H1 (cell line): ENCODE measurements at regions not wholly inside any gene's neighbourhood (a gene's known extent, or its start where the extent isn't known, plus 50 kb on each side); places are given as distances from the start of the nearest gene placed in this dataset.

Experiments used
- CTCF ChIA-PET: fragments of 300-600 bp; sonication (Branson Sonifier 250); formaldehyde crosslinking; loops from one replicate; lab custom pipeline; 2021; ENCODE audit not compliant: partially characterized antibody; lab: Charles Lee
- POLR2A ChIA-PET: fragments of 300-600 bp; sonication (Branson Sonifier 250); formaldehyde crosslinking; loops from one replicate; lab custom pipeline; 2021; ENCODE audit warnings: inconsistent platforms; ENCODE audit not compliant: partially characterized antibody; lab: Charles Lee
- DNase-seq, 2 experiments: peaks; one replicate each; pipeline versions ENCODE4 v3.0.0 to v3.0.0-alpha.2; 2010 to 2022; ENCODE audit warnings: low spot score in 2 of 2, low read depth in 1 of 2, mixed read lengths in 1 of 2
- FAIRE-seq: peaks from 2 replicates; lab custom pipeline; 2011; peaks lifted over from hg19 to GRCh38; lab: Jason Lieb, UNC
- H2AFZ ChIP-seq: 2 replicates; pipeline ENCODE4 v1.8.1; 2012; ENCODE audit warnings: low read length, inconsistent platforms
- H2AK5ac ChIP-seq: 2 replicates; pipeline ENCODE4 v1.6.1; 2013; ENCODE audit warnings: low read depth, low read length
- H2BK120ac ChIP-seq: replicated peaks from 2 replicates; pipeline ENCODE3; 2013; ENCODE audit warnings: low read depth, low read length, inconsistent platforms
- H2BK12ac ChIP-seq: 2 replicates; pipeline ENCODE4 v1.6.1; 2013; ENCODE audit warnings: low read depth, low read length
- H2BK15ac ChIP-seq: 2 replicates; pipeline ENCODE4 v1.6.1; 2013; ENCODE audit warnings: low read length
- H2BK20ac ChIP-seq: 2 replicates; pipeline ENCODE4 v1.6.1; 2013; ENCODE audit warnings: low read length
- H2BK5ac ChIP-seq: 2 replicates; pipeline ENCODE4 v1.6.1; 2013; ENCODE audit warnings: low read depth, low read length
- H3K14ac ChIP-seq: 2 replicates; pipeline ENCODE4 v1.6.1; 2013; ENCODE audit warnings: inconsistent platforms; ENCODE audit not compliant: insufficient read length
- H3K18ac ChIP-seq: 2 replicates; pipeline ENCODE4 v1.6.1; 2013; ENCODE audit warnings: low read length; ENCODE audit errors: extremely low read depth
- H3K23ac ChIP-seq: 2 replicates; pipeline ENCODE4 v1.6.1; 2013; ENCODE audit warnings: inconsistent platforms; ENCODE audit not compliant: insufficient read length
- H3K23me2 ChIP-seq: 2 replicates; pipeline ENCODE4 v1.6.1; 2013; ENCODE audit warnings: low read depth, low read length
- H3K27ac ChIP-seq: 2 replicates; pipeline ENCODE4 v1.6.1; 2011; ENCODE audit warnings: low read depth, low read length, inconsistent platforms
- H3K27me3 ChIP-seq, 4 experiments: replicated peaks in 1 of 4; 1 replicate in 1 of 4; 2 replicates in 3 of 4; pipeline versions ENCODE4 v1.6.1 to v1.8.1; 2011 to 2013; ENCODE audit warnings: low read length in 3 of 4, mild to moderate bottlenecking in 3 of 4, inconsistent platforms in 2 of 4, mixed read lengths in 2 of 4, moderate library complexity in 1 of 4; ENCODE audit not compliant: control insufficient read depth in 3 of 4, insufficient read depth in 3 of 4; ENCODE audit errors: extremely low read depth in 1 of 4
- H3K36me3 ChIP-seq, 4 experiments: 2 replicates each; pipeline versions ENCODE4 v1.6.1 to v1.8.1; 2011 to 2013; ENCODE audit warnings: mild to moderate bottlenecking in 4 of 4, low read length in 3 of 4, moderate library complexity in 2 of 4, control low read depth in 1 of 4, inconsistent platforms in 1 of 4; ENCODE audit not compliant: insufficient read depth in 4 of 4, control insufficient read depth in 2 of 4
- H3K4ac ChIP-seq: replicated peaks from 2 replicates; pipeline ENCODE3; 2013; ENCODE audit warnings: low read length, low read depth, mixed read lengths, inconsistent platforms; ENCODE audit not compliant: insufficient read length
- H3K4me1 ChIP-seq, 4 experiments: replicated peaks in 1 of 4; 1 replicate in 1 of 4; 2 replicates in 3 of 4; pipeline versions ENCODE4 v1.6.1 to v1.8.1; 2011 to 2013; ENCODE audit warnings: low read length in 3 of 4, inconsistent platforms in 2 of 4, mixed read lengths in 1 of 4; ENCODE audit not compliant: insufficient read depth in 4 of 4, control insufficient read depth in 3 of 4
- H3K4me2 ChIP-seq, 2 experiments: 2 replicates each; pipeline versions ENCODE4 v1.6.1 to v1.8.1; 2011 to 2013; ENCODE audit warnings: low read depth in 2 of 2, low read length in 2 of 2, control low read depth in 1 of 2, inconsistent platforms in 1 of 2, mild to moderate bottlenecking in 1 of 2; ENCODE audit not compliant: insufficient read depth in 1 of 2
- H3K4me3 ChIP-seq, 4 experiments: fragments of 200-600, 300-600 bp in 1 of 4; sonication (generic), shearing (Covaris generic), sonication (Bioruptor Twin) in 1 of 4; 2 replicates each; pipeline versions ENCODE4 v1.5.1 to v1.8.1; 2011 to 2016; ENCODE audit warnings: low read length in 4 of 4, low read depth in 3 of 4, control low read depth in 2 of 4, inconsistent platforms in 2 of 4, mild to moderate bottlenecking in 2 of 4, mixed read lengths in 1 of 4, moderate library complexity in 1 of 4; ENCODE audit not compliant: insufficient read depth in 2 of 4; ENCODE audit errors: extremely low read depth in 1 of 4
- H3K56ac ChIP-seq: replicated peaks from 2 replicates; pipeline ENCODE3; 2013; ENCODE audit warnings: low read depth, mild to moderate bottlenecking, mixed read lengths, low read length, inconsistent platforms; ENCODE audit not compliant: insufficient read length
- H3K79me1 ChIP-seq: 2 replicates; pipeline ENCODE4 v1.6.1; 2013; ENCODE audit warnings: low read depth, low read length, control low read depth
- H3K79me2 ChIP-seq, 2 experiments: 2 replicates each; pipeline versions ENCODE4 v1.6.1 to v1.8.1; 2012 to 2013; ENCODE audit warnings: low read length in 2 of 2, mild to moderate bottlenecking in 2 of 2, inconsistent platforms in 1 of 2; ENCODE audit not compliant: insufficient read depth in 2 of 2, control insufficient read depth in 1 of 2
- H3K9ac ChIP-seq, 4 experiments: replicated peaks in 1 of 4; 1 replicate in 1 of 4; 2 replicates in 3 of 4; pipeline versions ENCODE4 v1.6.1 to v1.8.1; 2011 to 2013; ENCODE audit warnings: low read depth in 3 of 4, low read length in 3 of 4, control low read depth in 2 of 4, mild to moderate bottlenecking in 2 of 4, moderate library complexity in 2 of 4, inconsistent platforms in 1 of 4; ENCODE audit errors: extremely low read depth in 1 of 4
- H3K9me3 ChIP-seq, 2 experiments: 2 replicates each; pipeline versions ENCODE4 v1.6.1 to v1.8.1; 2012 to 2013; ENCODE audit warnings: mild to moderate bottlenecking in 2 of 2, moderate library complexity in 2 of 2, control low read depth in 1 of 2, inconsistent platforms in 1 of 2, low read depth in 1 of 2, low read length in 1 of 2, mixed read lengths in 1 of 2; ENCODE audit not compliant: insufficient read depth in 2 of 2
- H4K20me1 ChIP-seq, 2 experiments: replicated peaks in 1 of 2; 2 replicates each; pipeline versions ENCODE3 to v1.8.1; 2011 to 2013; ENCODE audit warnings: inconsistent platforms in 2 of 2, low read length in 2 of 2, mild to moderate bottlenecking in 1 of 2; ENCODE audit not compliant: insufficient read depth in 2 of 2, control insufficient read depth in 1 of 2
- H4K5ac ChIP-seq: 2 replicates; pipeline ENCODE4 v1.6.1; 2013; ENCODE audit warnings: low read length, low read depth, mixed read lengths, inconsistent platforms; ENCODE audit not compliant: insufficient read length
- H4K8ac ChIP-seq: 2 replicates; pipeline ENCODE4 v1.8.0; 2013; ENCODE audit warnings: mild to moderate bottlenecking, moderate library complexity, low read length, inconsistent platforms; ENCODE audit not compliant: insufficient read depth; ENCODE audit errors: extremely low read depth
- H4K91ac ChIP-seq: replicated peaks from 2 replicates; pipeline ENCODE3; 2013; ENCODE audit warnings: low read length, mixed read lengths, inconsistent platforms; ENCODE audit not compliant: insufficient read length
- RBBP5 ChIP-seq: IDR thresholded peaks from 2 replicates; pipeline ENCODE4 v1.7.1; 2012; ENCODE audit warnings: low read depth, mild to moderate bottlenecking, inconsistent platforms, low read length, moderate library complexity, borderline replicate concordance
- YY1 ChIP-seq: IDR thresholded peaks from 2 replicates; pipeline ENCODE4 v1.6.1; 2011; ENCODE audit warnings: low read depth, mild to moderate bottlenecking, low read length
- WGBS, 2 experiments: shearing (Covaris generic) in 1 of 2; methylation state at CpG; one replicate each; pipeline versions ENCODE4 v1.1.6 to v1.1.7; 2013 to 2015; ENCODE audit warnings: low lambda C conversion rate in 2 of 2, mixed read lengths in 2 of 2, inconsistent platforms in 1 of 2, low coverage in 1 of 2, missing lambda C conversion rate in 1 of 2; ENCODE audit not compliant: insufficient replicate concordance in 2 of 2, insufficient coverage in 1 of 2, insufficient read length in 1 of 2; ENCODE audit errors: extremely low coverage in 1 of 2, missing lambda C conversion rate in 1 of 2; 5-methylcytosine and 5-hydroxymethylcytosine counted together

DNA sequence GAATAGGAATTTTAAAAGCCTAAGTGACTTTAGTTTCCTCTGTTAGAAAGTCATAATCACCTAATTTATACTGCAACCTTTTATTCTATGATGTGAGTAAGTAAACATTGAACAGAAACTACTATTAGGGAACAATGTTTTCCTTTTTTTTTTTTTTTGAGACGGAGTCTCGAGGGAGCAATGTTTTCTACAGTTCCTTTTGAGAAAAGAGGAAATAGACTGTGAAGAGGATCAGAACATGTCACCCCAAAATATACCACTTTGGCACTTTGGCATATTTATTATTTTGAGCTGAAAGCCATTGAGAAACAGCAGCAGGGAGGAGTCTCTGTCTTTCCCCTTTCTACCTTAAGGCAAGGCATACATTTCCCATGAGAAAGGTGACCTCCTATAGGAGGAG is 162.7 kb upstream of the CNOT2 start:
- no peak overlapping the region for H3K4ac ChIP-seq
- FAIRE-seq, result no peak

More for the DNA sequence above, 162.7 kb upstream of the CNOT2 start:
- CTCF ChIA-PET, result no interaction called here
- TF ChIP-seq YY1 (no peak), RBBP5 (no peak)
- no peaks in the 10 kb centered on the region for H4K20me1 ChIP-seq
- no peaks in the 10 kb centered on the region for H3K4me1 ChIP-seq
- H3K9ac ChIP-seq, result no peak overlapping the region
- no peaks in the 10 kb centered on the region for H3K36me3 ChIP-seq
- H3K56ac ChIP-seq, result no peak overlapping the region
- H2BK12ac ChIP-seq, result no peak overlapping the region
- no peak overlapping the region for H2AK5ac ChIP-seq
- no peaks in the 10 kb centered on the region for H3K23me2 ChIP-seq
- DNase-seq, result no peak
- H3K4me3 ChIP-seq, result no peak overlapping the region; a peak in 1 of 8 replicates
- no peak overlapping the region for H3K23ac ChIP-seq
- H2BK20ac ChIP-seq, result no peak overlapping the region
- 78% methylated on average over 2 of the region's 2 CpGs; no CpG with 5 or more reads in 1 of the 2 experiments for WGBS, 2 experiments
- H2BK120ac ChIP-seq, result no peak overlapping the region
- no peak overlapping the region for H4K91ac ChIP-seq
- no peak overlapping the region for H3K4me2 ChIP-seq
- no peak overlapping the region for H3K18ac ChIP-seq
- POLR2A ChIA-PET, result interaction anchor here (1.3 kb wide), 1 partner anchor 29 kb away, joined by 5 read pairs; no protein-coding TSS in a partner anchor
- no peak overlapping the region for H3K14ac ChIP-seq
- H2AFZ ChIP-seq, result no peak overlapping the region
- no peak overlapping the region for H4K5ac ChIP-seq
- no peaks in the 10 kb centered on the region for H3K27me3 ChIP-seq
- no peaks in the 10 kb centered on the region for H3K79me2 ChIP-seq
- H4K8ac ChIP-seq, result no peak overlapping the region
- H3K9me3 ChIP-seq, result 0 out of 4 replicates have a peak, but pooled peaks cover 0 to 4% of the 10 kb centered on the region in 2 experiments
- H3K27ac ChIP-seq, result no peak overlapping the region
- H2BK5ac ChIP-seq, result no peak overlapping the region
- no peak overlapping the region for H2BK15ac ChIP-seq
- no peaks in the 10 kb centered on the region for H3K79me1 ChIP-seq
